ENCODE measurements at regions not wholly inside any gene's neighbourhood (a gene's known extent, or its start where the extent isn't known, plus 50 kb on each side); places are given as distances from the start of the nearest gene placed in this dataset.

DNA sequence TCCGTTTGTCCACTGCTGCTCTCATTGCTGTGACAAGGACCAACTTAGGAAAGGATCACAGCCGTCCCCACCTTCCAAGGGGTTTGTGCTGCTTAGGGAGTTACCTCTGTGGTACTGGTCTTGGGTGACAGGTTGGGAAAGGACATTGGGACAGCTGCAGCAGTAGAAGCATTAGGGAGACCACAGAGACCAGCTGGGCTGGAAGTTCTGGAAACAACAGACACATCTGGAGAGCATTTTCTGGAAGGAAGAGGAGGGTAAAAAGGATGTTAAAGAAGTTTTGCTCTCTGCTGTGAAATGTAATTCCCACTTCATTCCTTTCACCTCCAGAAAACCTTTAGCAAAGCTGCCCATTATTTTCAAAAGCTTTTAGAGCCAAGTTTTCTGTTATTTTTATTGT, 304.2 kb downstream of the LRFN2 start:
- Histone ChIP-seq H3K27ac (no peak overlapping the region), H3K36me3 (no peaks in the 10 kb centered on the region), H3K4me3 (no peak overlapping the region), H3K9me3 (ENCODE audit: low read depth) (no peaks in the 10 kb centered on the region), H3K27me3 (peaks cover 12% of the 10 kb centered on the region), H3K4me1 (ENCODE audit: low read depth) (no peaks in the 10 kb centered on the region)
- no peak for DNase-seq (ENCODE audit: low read depth in 1 of 2, low spot score in 1 of 2)
- TF ChIP-seq, protein P1, sequence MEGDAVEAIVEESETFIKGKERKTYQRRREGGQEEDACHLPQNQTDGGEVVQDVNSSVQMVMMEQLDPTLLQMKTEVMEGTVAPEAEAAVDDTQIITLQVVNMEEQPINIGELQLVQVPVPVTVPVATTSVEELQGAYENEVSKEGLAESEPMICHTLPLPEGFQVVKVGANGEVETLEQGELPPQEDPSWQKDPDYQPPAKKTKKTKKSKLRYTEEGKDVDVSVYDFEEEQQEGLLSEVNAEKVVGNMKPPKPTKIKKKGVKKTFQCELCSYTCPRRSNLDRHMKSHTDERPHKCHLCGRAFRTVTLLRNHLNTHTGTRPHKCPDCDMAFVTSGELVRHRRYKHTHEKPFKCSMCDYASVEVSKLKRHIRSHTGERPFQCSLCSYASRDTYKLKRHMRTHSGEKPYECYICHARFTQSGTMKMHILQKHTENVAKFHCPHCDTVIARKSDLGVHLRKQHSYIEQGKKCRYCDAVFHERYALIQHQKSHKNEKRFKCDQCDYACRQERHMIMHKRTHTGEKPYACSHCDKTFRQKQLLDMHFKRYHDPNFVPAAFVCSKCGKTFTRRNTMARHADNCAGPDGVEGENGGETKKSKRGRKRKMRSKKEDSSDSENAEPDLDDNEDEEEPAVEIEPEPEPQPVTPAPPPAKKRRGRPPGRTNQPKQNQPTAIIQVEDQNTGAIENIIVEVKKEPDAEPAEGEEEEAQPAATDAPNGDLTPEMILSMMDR (IDR thresholded peaks at IDR 0.05; ENCODE audit: low read depth, low read length): no peak

DNA sequence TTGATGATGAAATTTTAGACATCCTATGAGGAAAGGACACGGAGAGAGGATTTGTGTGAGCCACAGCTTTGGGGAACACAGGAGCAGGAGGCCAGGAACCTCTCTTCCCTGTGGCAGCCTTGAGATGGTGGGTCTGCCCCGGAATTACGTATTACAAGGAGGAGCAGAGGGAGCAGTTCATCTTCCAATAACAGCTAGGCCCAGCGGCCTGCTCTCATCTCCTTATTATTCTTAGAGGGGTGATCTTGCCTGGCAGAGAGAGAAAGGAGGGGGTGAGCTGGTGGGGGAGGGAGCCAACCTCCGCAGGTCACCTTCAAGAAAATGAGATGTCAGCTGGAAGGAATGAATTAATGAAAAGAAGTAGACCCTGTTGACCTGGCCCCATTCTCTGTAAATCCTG, 305.8 kb downstream of the LRFN2 start:
- Histone ChIP-seq H3K4me1 (ENCODE audit: low read depth) (no peaks in the 10 kb centered on the region), H3K9me3 (ENCODE audit: low read depth) (no peaks in the 10 kb centered on the region), H3K27me3 (peaks cover 12% of the 10 kb centered on the region), H3K27ac (no peak overlapping the region), H3K36me3 (no peaks in the 10 kb centered on the region), H3K4me3 (no peak overlapping the region)
- no peak for DNase-seq (ENCODE audit: low read depth in 1 of 2, low spot score in 1 of 2)
- TF ChIP-seq, protein P1 (IDR thresholded peaks at IDR 0.05; ENCODE audit: low read depth, low read length): no peak

DNA sequence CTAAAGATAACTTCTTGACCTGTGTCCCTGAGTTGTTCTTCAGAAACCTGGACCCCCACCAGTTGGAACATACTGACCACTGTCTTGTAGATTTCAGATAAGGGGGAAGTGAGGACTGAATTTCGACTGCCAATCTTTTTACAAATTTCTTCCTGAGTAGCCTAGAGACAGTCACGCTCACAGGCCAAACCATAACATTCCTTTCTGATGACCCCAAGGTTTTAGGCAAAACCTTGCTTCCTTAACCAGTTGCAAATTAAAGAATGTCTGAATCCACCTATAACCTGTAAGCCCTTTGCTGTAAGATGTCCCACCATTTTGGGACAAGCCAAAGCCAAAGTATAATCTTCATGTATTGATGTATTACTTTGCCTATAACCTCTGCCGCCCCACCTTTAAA, 306.9 kb downstream of the LRFN2 start:
- H3K9me3 ChIP-seq (ENCODE audit: low read depth): no peaks in the 10 kb centered on the region
- peaks cover 2% of the 10 kb centered on the region for H3K27me3 ChIP-seq
- H3K27ac ChIP-seq: no peak overlapping the region
- DNase-seq (ENCODE audit: low read depth in 1 of 2, low spot score in 1 of 2): no peak
- TF ChIP-seq, protein P1 (IDR thresholded peaks at IDR 0.05; ENCODE audit: low read depth, low read length): no peak
- H3K36me3 ChIP-seq: no peaks in the 10 kb centered on the region
- no peak overlapping the region for H3K4me3 ChIP-seq
- H3K4me1 ChIP-seq (ENCODE audit: low read depth): no peaks in the 10 kb centered on the region

DNA sequence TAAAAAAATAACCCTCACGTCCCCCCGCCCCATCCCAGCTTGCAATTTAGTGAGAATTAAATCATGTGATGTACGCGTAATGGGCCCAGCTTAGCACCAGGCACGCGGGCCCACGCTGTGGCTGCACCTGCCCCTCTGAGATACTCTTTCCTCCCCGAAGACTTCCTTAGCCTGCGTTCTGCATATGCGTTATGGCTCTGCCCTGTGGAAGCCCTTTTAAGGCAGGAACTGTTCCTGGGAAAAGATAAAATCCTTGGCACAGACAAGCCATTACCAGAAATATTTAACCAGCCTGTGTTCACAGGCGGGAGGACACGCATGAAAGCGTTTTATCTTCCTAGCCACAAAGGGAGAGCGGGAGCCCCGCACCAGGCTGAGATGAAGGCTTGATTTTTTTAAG, 311.0 kb downstream of the LRFN2 start:
- Histone ChIP-seq H3K4me1 (ENCODE audit: low read depth) (no peaks in the 10 kb centered on the region), H3K9me3 (ENCODE audit: low read depth) (no peaks in the 10 kb centered on the region), H3K36me3 (no peaks in the 10 kb centered on the region), H3K27ac (no peak overlapping the region), H3K27me3 (no peaks in the 10 kb centered on the region), H3K4me3 (no peak overlapping the region)
- DNase-seq (ENCODE audit: low read depth in 1 of 2, low spot score in 1 of 2): no peak
- TF ChIP-seq, protein P1 (IDR thresholded peaks at IDR 0.05; ENCODE audit: low read depth, low read length): no peak

DNA sequence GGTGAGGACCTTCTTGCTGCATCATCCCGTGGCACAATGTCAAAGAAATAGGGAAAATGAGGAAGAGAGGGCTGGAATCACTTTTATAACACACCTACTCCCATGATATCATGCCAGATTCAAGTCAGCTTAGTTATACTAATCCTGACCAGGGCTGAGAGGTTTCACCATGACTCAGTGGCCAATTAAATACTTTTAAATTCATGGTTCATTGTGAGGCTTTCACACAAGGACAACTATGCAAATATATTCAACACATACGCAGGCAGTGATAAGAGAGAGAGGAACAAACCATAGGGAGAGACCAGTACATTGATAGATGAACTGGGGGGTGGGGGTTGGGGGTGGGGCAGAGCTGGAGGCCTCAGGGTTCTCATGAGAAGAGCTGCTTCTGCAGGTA, 313.1 kb downstream of the LRFN2 start:
- H3K36me3 ChIP-seq: no peaks in the 10 kb centered on the region
- DNase-seq (ENCODE audit: low read depth in 1 of 2, low spot score in 1 of 2): no peak
- no peaks in the 10 kb centered on the region for H3K4me1 ChIP-seq (ENCODE audit: low read depth)
- TF ChIP-seq, protein P1 (IDR thresholded peaks at IDR 0.05; ENCODE audit: low read depth, low read length): no peak
- H3K9me3 ChIP-seq (ENCODE audit: low read depth): no peaks in the 10 kb centered on the region
- no peak overlapping the region for H3K4me3 ChIP-seq
- H3K27me3 ChIP-seq: no peaks in the 10 kb centered on the region
- no peak overlapping the region for H3K27ac ChIP-seq

DNA sequence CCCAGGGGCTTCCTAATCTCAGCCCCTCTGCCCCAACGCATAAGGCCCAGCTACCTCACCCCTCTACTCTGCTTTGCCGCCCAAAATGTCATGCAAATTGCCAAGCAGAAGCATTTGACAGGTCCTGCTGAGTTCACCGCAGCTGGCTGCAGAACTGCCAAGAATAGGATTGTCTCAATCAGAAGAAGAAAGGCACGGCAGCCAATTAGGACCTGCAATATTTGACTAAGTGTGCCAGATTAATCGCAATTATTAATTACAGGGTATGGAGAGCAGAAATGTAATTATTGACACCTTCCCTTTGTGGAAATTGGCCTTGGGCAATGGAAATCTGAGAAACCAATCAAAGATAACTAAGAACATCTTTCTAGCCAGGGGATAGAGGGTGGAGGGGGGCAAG, 318.6 kb downstream of the LRFN2 start:
- TF ChIP-seq, protein P1 (IDR thresholded peaks at IDR 0.05; ENCODE audit: low read depth, low read length): no peak
- no peak overlapping the region for H3K4me3 ChIP-seq
- no peaks in the 10 kb centered on the region for H3K4me1 ChIP-seq (ENCODE audit: low read depth)
- no peak for DNase-seq (ENCODE audit: low read depth in 1 of 2, low spot score in 1 of 2)
- H3K27ac ChIP-seq: no peak overlapping the region
- no peaks in the 10 kb centered on the region for H3K9me3 ChIP-seq (ENCODE audit: low read depth)
- no peaks in the 10 kb centered on the region for H3K36me3 ChIP-seq
- no peaks in the 10 kb centered on the region for H3K27me3 ChIP-seq

Data from cardiac muscle cell (in vitro differentiated cells and primary cell).